Prostate gland (tissue), 2 donors: ENCODE measurements at regions not wholly inside any gene's neighbourhood (a gene's known extent, or its start where the extent isn't known, plus 50 kb on each side); places are given as distances from the start of the nearest gene placed in this dataset.
"Not testable (repeated sequence)": the region's sequence is repeated elsewhere in the genome, so short reads cannot be mapped to it uniquely, and the experiment has no call there.

Experiments used
- DNase-seq: peaks from one replicate; pipeline ENCODE4 v3.0.0-alpha.2; 2019; ENCODE audit warnings: low spot score
- H3K27ac ChIP-seq, 2 donors: fragments of 200-600 bp; sonication (generic); 2 replicates each; pipeline ENCODE4 v1.5.1; 2017 to 2019
- H3K27me3 ChIP-seq: fragments of 200-600 bp; sonication (generic); replicated peaks from 2 replicates; pipeline ENCODE4 v1.5.1; 2019; ENCODE audit not compliant: insufficient read depth
- H3K36me3 ChIP-seq, 2 donors: fragments of 200-600 bp; sonication (generic); 1 replicate in 1 of 2; 2 replicates in 1 of 2; pipeline versions ENCODE4 v1.5.1 to v1.8.1; 2017 to 2019
- H3K4me1 ChIP-seq: fragments of 200-600 bp; sonication (generic); replicated peaks from 2 replicates; pipeline ENCODE4 v1.5.1; 2019
- H3K4me3 ChIP-seq, 2 donors: fragments of 200-600 bp; sonication (generic); 2 replicates each; pipeline ENCODE4 v1.5.1; 2017 to 2019
- H3K9me3 ChIP-seq: fragments of 200-600 bp; sonication (generic); 2 replicates; pipeline ENCODE4 v1.5.1; 2017
- CTCF ChIP-seq, 4 experiments: fragments of 200-600 bp in 2 of 4; fragments of 450-650 bp in 2 of 4; sonication (generic) in 2 of 4; IDR thresholded peaks; 1 replicate in 3 of 4; 2 replicates in 1 of 4; pipeline ENCODE4 v1.5.1; 2016 to 2019; ENCODE audit warnings: antibody characterized with exemption in 4 of 4, mild to moderate bottlenecking in 2 of 4, moderate library complexity in 2 of 4
- POLR2A ChIP-seq: fragments of 450-650 bp; IDR thresholded peaks from one replicate; pipeline ENCODE4 v1.6.1; 2016; ENCODE audit warnings: antibody characterized with exemption, mild to moderate bottlenecking
- POLR2AphosphoS5 ChIP-seq: sonication (generic); formaldehyde crosslinking; IDR thresholded peaks from one replicate; pipeline ENCODE4 v1.6.1; 2017; ENCODE audit warnings: antibody characterized with exemption
- WGBS: methylation state at CpG from one replicate; pipeline ENCODE4 v1.1.5; 2018; 5-methylcytosine and 5-hydroxymethylcytosine counted together
- intact Hi-C: fragments of 100-400 bp; cut with DNase I; formaldehyde crosslinking; loops from one replicate; pipeline ENCODE4 v1.14.2; 2022

DNA sequence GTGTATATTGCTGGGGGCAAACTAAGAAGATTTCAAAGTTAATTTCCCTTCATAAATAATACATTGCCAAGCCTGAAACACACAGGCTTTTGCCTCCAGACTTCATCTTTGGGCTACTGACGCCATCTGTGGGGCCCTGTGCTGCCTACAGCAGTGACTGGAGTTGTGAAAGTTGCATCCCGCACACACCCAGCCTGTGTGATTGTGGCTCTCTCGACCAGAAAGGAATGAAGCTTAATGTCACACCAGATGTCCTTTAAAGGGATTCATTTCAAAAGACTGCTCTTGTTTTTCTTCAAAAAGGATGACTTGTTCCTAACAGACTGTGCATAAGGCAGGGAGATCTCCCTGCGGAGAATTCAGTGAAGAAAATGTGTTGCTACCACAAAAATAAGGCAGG, 210.5 kb downstream of the FAM181B start:
- H3K4me1 ChIP-seq: no peaks in the 10 kb centered on the region
- H3K36me3 ChIP-seq: no peaks in the 10 kb centered on the region
- no peak for DNase-seq
- TF ChIP-seq POLR2AphosphoS5 (no peak), CTCF (IDR thresholded peaks at IDR 0.05) (no peak), POLR2A (no peak)
- H3K27ac ChIP-seq: no peak overlapping the region
- H3K9me3 ChIP-seq: no peaks in the 10 kb centered on the region
- H3K4me3 ChIP-seq: no peak overlapping the region
- intact Hi-C loops: no loop called here
- H3K27me3 ChIP-seq: no peaks in the 10 kb centered on the region
- WGBS: 34% methylated on average over 4 of the region's 4 CpGs

GRCh38 chr11:82521427-82521826, 212.2 kb downstream of the FAM181B start:
- TF ChIP-seq CTCF (IDR thresholded peaks at IDR 0.05) (no peak), POLR2AphosphoS5 (peak; percentile 32), POLR2A (no peak)
- H3K4me3 ChIP-seq: no peak overlapping the region
- no peaks in the 10 kb centered on the region for H3K27me3 ChIP-seq
- H3K4me1 ChIP-seq: no peaks in the 10 kb centered on the region
- H3K27ac ChIP-seq: no peak overlapping the region
- WGBS: 36% methylated on average over 3 of the region's 3 CpGs
- intact Hi-C loops: no loop called here
- no peak for DNase-seq
- no peaks in the 10 kb centered on the region for H3K36me3 ChIP-seq
- H3K9me3 ChIP-seq: no peaks in the 10 kb centered on the region

DNA sequence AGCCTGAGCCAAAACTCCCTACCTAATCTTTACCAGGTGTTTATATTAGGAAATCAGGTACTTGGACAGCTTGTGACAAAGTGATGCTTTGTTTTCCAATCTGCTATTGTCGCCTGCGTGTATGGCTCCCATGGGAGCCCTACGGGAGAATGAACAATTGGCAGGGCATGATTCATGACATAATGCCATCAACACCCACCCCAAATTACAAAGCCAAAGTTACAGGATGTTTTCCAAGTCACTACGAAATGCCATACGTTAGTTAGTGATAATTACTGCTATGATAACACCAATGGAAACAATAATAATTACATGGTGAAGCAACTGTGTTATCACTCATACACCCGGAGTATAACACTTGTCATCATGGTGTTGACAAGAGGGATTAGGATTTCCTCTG, 226.4 kb downstream of the FAM181B start:
- no peak for TF ChIP-seq POLR2A
- no peak for TF ChIP-seq POLR2AphosphoS5
- no peak for TF ChIP-seq CTCF (IDR thresholded peaks at IDR 0.05)
- Histone ChIP-seq H3K9me3 (no peaks in the 10 kb centered on the region), H3K27me3 (no peaks in the 10 kb centered on the region), H3K4me3 (no peak overlapping the region), H3K36me3 (no peaks in the 10 kb centered on the region), H3K4me1 (no peaks in the 10 kb centered on the region), H3K27ac (no peak overlapping the region)
- intact Hi-C loops: no loop called here
- DNase-seq: no peak
- WGBS: 49% methylated on average over 6 of the region's 6 CpGs

DNA sequence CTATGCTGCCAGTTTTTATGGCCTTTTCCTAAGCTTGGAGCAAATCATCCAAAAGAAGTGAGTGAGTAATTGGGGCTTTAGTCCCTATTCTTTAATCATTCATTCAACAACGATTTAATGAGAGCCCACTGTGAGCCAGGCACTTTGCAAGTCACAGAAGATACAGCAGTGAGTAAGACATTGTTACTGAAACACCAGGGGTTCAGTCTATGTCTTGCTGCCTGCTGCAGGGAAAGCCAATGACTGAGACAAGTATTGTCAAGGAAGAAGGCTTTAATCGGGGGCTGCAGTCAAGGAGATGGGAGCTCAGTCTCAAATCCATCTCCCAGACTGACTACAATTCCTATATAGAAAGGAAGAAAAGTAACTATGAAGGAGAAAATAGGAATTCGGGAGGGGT, 228.3 kb downstream of the FAM181B start:
- Histone ChIP-seq H3K36me3 (no peaks in the 10 kb centered on the region), H3K27me3 (no peaks in the 10 kb centered on the region), H3K27ac (no peak overlapping the region), H3K4me1 (no peaks in the 10 kb centered on the region), H3K9me3 (no peaks in the 10 kb centered on the region), H3K4me3 (no peak overlapping the region)
- intact Hi-C loops: no loop called here
- TF ChIP-seq CTCF (IDR thresholded peaks at IDR 0.05) (no peak), POLR2AphosphoS5 (no peak), POLR2A (no peak)
- no peak for DNase-seq
- WGBS: 49% methylated on average over 3 of the region's 3 CpGs

DNA sequence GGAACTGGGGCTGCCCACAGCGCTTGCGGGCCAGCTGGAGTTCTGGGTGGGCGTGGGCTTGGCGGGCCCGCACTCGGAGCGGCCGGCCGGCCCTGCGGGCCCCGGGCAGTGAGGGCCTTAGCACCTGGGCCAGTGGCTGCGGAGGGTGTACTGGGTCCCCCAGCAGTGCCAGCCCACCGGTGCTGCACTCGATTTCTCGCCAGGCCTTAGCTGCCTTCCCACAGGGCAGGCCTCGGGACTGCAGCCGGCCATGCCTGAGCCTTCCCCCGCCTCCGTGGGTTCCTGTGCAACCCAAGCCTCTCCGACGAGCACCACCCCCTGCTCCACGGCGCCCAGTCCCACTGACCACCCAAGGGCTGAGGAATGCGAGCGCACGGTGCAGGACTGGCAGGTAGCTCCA, 232.5 kb downstream of the FAM181B start:
- H3K9me3 ChIP-seq, H3K4me3 ChIP-seq, H3K27me3 ChIP-seq, intact Hi-C loops, H3K36me3 ChIP-seq, H3K4me1 ChIP-seq, DNase-seq, H3K27ac ChIP-seq: not testable (repeated sequence)
- WGBS: 97% methylated on average over 26 of the region's 26 CpGs
